Endothelial cell of hepatic sinusoid (primary cell): ENCODE measurements at regions not wholly inside any gene's neighbourhood (a gene's known extent, or its start where the extent isn't known, plus 50 kb on each side); places are given as distances from the start of the nearest gene placed in this dataset.
"Not testable (repeated sequence)": the region's sequence is repeated elsewhere in the genome, so short reads cannot be mapped to it uniquely, and the experiment has no call there.

ENCODE experiments used
- in situ Hi-C: cut with HindIII; loops from 2 replicates; pipeline ENCODE4 v1.10.0; 2017; ENCODE audit warnings: low sequenced_read_pairs

DNA sequence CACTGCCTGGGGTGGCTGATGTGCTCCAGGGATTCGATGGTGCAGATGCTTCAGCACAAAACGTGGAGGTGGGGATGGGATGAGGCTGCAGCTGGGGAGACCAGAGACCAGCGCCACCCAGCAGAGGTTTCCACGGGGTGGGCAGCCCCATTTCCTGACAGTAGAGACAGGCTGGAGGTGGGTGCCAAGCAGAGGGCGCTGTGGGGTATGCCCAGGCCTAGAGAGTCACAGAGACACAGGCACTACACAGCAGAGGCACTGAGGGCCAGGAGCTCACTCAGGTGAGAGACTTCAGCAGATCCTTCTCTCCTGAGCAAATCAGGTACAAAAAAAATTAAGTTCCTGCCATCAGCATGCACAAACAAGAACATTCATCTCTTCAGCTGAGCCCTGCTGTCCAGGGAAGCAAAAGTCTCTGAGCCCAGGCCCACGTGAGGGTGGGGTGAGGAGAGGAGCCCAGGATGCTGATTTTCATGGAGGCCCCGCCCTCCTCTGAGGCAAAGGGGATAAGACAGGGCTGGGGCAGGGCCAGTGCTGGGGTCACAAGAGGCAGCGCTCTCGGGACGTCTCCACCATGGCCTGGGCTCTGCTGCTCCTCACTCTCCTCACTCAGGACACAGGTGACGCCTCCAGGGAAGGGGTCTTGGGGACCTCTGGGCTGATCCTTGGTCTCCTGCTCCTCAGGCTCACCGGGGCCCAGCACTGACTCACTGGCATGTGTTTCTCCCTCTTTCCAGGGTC is 53.1 kb downstream of the GGTLC2 start:
- in situ Hi-C loops: no loop called here

DNA sequence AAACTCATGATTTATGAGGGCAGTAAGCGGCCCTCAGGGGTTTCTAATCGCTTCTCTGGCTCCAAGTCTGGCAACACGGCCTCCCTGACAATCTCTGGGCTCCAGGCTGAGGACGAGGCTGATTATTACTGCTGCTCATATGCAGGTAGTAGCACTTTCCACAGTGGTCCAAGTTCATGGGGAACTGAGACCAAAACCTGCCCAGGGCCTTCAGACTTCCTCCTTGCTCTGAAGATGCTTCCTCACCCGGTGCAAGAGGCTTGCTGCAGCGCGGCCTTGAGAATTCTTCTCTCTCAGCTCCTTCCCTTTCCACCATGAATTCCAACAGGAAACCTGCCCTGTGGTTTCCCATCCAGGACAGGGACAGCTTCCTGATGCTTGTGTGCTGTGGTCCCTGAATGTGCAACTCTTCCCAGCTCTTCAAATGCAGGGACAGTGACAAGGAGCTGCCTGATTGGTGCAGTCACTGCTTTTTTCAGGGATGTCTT is 53.9 kb downstream of the GGTLC2 start:
- in situ Hi-C loops: no loop called here

DNA sequence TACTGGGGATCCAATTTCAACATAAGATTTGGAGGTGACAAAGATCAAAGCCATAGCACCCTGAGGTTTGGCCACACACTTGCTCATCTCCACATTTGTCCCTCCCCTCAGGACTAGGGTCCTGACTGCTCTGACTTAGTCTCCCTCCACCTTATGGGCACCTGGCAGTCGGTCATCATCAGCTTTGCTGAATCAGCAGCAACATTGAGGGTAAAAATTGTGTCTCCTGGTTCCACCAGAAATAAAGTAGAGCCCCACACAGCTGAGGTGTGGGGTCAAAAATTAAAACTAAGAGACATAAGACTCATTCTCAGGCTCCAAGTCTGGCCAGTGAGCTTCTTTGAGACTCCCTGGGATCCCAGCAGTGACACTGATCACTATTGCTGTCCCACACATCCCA is 56.2 kb downstream of the GGTLC2 start:
- in situ Hi-C loops: no loop called here

DNA sequence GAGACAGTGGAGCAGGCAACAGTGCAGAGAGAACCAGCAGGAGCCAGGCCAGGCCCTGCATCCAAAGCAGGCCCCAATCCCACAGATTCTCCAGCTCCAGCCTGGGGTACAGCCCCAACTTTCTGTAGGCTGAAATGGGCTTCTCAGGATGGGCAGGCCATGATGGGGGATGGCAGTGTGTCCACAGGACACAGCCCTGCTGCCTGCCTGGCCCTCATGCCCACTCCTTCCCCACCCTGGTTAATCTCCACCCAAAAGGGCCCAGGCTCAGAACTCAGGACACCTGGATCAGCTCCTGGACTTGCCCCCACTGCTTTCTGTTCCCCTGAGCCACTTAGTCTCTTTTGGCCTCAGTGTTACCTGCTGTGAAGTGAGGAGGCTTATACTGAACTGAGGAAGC is 57.1 kb downstream of the GGTLC2 start:
- in situ Hi-C loops: not testable (repeated sequence)

DNA sequence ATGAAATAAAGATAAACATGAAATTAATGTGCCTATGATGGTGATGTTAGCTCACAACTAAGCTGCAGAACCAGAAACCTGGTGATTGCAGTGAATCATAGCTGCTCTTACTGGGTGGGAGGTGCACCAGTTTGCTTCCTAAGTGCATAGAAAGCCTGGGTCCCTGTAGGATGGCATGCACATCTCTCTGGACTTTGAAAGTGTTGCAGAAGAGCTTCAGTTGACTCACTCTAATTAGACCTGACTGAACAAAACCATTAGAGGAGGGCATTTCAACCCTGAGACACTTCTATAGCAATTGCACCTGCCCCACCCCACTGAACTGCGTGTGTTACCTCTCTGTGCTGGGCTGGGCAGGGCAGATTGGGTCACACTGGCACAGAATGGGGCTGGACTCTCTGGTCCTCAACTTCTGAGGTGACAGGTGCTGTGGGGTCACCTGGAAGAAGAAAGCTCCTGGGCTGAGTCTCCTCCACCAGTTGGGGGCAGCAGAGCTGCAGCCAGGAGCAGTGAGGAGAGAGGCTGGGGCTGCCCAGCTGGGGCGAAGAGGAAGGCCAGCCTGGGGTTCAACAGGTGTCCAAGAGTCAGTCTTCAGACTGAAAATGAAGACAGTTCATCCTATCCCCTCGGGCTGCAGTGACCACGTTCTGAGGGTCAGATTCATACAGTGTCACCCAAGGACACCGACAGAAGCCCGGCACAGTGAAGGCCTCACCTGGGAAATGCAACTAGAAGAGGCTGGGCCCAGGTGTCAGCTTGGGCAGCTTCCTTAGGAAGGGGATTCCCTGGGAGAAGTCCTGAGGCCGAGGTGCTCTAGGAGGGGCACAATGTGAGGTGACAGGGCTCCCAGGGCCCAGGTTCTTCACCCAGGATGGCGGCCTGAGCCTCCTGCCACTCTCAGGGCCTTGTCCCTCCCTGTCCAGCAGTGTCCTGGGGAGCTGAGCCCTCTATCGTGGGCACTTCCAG is 58.1 kb downstream of the GGTLC2 start:
- in situ Hi-C loops: no loop called here

DNA sequence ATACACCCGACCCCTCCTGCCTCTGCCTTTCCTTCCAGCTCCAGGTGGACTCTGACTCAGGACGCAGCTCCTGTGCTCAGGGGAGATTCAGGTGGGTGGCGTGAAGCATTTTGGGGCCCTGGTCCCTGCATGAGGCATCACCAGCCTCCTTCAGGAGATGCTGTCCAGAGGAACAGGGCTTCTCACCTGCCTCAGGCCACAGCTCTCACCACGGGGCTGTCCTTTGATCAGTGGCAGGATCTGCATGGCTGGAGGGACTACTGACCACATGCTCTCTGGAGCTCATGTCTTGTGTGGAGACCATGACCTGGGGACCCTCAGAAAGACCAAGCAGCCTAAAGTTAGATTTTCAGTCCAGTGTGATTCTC is 58.8 kb downstream of the GGTLC2 start:
- in situ Hi-C loops: no loop called here

DNA sequence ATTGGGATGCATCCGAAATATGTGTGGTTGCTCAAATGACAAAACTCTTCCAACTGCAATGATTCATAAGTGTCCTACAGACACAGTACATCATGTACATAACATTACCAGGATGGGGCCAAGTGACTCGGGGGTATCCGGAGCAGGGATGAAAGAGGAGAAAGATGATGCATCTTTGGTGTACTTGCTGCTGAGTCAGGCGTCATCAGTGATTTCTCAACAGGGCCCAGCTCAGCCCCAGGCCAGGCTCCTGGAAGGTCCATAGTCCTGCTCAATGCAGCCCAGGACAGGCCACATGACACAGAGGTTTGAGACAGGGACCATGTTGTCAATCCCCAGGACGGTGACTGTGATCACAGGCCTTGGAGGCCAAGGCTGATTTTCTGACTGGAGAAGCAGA is 59.3 kb downstream of the GGTLC2 start:
- in situ Hi-C loops: no loop called here

DNA sequence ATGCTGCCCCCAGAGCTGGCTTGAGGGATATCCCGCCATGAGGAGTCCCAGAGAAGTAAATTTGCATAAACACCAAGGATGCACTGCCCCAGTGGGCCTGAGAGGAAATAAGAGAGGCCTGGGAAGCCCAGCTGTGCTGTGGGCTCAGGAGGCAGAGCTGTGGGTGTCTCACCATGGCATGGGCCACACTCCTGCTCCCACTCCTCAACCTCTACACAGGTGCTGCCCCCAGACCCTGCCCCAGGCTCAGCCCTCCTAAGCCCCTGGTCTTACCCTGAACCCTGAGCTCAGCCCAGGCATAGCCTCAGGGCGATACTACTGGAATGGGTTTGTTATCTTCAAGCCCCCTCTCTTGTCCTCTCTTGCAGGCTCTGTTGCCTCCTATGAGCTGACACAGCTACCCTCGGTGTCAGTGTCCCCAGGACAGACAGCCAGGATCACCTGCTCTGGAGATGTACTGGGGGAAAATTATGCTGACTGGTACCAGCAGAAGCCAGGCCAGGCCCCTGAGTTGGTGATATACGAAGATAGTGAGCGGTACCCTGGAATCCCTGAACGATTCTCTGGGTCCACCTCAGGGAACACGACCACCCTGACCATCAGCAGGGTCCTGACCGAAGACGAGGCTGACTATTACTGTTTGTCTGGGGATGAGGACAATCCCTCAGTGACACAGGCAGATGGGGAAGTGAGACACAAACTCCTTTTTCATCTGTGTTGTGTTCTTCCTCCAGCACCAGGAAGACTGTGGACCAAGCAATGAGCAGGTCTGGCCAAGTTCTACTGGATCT is 59.9 kb downstream of the GGTLC2 start:
- in situ Hi-C loops: no loop called here

DNA sequence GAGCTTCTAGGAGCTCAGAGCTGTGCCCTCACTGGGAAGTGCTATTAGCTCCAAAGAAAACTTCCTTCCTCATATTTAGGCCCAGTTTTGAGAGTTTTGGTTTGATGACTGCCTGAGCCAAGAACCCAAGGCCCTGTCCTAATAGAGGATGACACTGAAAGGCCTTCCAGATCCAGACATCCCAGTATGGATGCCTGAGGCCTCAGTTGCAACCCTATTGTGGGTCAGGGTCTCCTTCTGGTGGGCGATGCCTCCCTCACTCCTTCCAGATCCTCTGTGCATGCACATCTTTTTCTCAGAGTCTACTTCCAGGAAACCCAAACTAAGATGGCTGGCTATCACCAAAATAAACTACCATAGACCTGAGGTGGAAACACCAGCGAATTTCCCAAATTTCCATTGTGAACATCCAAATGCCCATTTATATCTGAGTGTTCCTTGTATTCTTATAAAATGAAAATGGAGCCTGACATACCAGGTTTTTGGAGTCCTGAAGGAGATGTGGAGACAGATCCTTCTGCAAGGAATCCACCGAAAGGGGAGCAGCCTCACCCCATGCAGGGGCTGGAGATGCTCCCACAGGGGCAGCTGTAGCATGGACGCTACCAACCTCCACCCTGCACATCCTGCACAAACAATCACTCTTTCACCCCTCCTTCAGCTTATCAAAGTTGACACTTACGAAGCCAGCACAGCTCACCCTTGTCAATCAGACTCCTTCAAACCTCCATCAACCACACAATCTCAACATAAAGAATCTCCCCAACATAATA is 61.1 kb downstream of the GGTLC2 start:
- in situ Hi-C loops: no loop called here

DNA sequence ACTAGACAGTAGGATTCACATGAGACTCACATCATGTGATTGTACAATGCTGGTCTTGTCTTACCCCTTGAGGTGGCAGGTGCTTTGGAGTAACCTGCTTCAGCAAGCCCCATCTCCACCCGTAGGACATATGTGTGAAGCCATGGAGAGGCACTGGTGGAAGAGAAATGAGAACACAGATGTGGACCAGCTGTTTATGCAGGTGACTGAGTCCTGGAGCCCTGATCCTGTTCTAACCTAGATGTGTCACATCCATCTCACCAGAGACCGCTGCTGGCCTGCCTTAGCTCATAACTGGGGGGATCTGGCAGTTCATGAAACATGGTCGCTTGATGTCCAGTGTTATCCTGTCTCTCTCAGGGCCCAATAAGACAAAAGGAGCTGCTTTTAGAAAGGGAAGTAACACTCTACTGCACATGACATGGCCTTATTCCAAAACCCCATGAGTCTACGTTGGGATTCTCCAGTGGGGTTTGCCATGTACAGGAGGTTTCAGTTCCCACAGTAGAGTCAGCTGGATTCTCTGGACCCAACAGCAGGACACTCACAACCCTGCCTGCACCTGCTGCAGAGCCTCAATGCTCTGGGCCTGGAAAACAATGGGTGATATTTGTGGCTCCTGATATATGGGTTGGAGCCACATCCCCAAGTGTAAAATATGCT is 62.0 kb downstream of the GGTLC2 start:
- in situ Hi-C loops: no loop called here

DNA sequence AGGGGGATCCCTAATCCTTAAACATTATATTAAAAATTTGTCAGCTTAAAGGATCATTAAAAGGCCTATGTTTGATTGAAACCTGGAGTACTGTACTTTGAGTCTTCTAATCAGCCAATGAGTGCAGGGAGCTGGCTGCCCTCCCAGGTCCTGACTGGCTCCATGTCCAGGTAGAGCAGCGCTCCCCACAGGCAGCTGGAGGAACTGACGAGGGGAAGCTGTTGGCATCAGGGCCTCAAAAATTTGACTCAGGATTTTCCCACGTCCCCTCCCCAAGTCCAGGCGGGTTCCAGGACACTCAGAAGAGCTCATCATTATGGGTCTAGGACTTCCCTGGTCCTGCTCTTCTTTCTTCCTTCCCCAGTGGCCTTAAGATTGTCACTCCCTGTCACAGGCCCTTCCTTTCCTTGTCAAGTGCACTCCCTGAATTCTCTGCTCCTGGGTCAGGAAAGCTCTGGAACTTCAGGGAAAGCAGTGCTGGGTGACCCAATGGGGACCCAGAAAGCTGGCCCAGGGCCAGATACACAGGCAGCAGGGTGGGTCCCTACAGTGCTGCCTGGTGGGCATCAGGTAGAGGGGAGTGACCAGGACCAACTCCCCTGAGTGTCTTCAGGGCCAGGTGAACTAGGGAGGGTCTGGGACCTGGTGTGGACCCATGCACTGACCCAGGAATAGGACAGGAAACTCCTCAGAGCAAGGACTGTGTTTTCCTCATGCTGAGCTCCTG is 65.5 kb downstream of the GGTLC2 start:
- in situ Hi-C loops: no loop called here

DNA sequence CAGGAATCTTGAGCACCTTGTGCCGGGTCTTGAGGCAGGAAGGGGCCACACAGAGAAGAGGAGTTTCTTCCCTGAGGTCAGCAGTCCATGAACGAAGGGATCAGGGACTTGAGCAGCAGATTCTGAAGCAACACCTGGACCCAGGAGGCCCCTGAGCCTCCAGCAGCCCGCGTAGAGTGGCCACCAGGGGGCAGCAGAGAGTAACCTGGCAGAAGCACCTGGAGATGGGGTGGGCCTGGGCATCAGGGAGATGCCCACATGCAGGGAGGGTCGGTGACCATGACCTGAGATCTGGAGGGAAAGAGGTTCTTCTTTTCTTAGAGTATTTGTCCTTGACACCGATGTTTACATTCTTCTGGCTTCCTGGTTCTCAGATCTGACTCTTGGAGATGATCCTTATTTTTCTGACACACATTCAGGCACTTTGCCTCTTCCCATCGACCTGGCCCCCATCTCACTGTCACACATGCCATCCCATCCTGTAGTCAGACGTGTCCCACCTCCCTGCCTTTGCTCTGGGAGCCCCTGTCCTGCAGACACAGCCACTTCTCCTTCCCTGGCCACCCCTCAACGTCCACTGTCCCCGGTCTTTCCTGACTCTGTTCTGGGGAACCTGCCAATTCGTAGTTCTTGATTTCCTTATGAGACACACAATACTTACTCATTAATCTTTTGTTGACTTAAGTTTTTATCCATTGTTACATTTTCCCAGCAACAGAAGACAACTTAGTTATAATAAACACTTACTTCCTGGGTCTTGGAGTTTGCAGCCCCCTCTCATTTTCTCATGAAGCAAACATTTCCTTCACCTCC is 66.5 kb downstream of the GGTLC2 start:
- in situ Hi-C loops: no loop called here

DNA sequence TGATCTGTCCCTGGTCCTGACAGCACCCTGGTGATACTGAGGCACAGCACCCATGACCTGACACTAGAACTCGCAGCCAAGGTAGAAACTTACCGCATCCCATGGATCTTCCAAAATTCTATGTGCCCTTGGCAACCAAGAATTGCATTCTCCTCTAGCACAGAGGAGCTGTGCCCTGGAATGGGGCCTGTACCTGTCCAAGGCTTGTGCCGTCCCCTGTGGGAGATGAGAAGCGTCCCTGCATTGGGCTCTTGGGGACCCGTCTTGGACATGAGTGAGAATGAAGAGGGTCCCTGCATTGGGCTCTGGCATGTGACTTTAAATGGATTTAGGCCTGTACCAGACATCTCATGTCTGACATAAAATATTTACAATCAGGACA is 67.1 kb downstream of the GGTLC2 start:
- in situ Hi-C loops: no loop called here

DNA sequence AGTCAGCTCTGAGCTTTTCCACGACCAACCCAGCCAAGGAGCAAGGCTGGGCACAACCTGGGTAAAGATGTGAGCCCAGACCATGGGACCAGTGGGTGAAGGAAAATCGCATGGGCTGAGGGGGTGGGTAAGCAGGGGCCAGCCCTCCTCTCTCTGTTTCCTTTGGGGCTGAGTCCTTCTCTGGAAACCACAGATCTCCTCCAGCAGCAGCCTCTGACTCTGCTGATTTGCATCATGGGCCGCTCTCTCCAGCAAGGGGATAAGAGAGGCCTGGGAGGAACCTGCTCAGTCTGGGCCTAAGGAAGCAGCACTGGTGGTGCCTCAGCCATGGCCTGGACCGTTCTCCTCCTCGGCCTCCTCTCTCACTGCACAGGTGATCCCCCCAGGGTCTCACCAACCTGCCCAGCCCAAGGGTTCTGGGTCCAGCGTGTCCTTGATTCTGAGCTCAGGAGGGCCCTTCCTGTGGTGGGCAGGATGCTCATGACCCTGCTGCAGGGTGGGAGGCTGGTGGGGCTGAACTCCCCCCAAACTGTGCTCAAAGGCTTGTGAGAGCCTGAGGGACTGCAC is 67.8 kb downstream of the GGTLC2 start:
- in situ Hi-C loops: no loop called here

DNA sequence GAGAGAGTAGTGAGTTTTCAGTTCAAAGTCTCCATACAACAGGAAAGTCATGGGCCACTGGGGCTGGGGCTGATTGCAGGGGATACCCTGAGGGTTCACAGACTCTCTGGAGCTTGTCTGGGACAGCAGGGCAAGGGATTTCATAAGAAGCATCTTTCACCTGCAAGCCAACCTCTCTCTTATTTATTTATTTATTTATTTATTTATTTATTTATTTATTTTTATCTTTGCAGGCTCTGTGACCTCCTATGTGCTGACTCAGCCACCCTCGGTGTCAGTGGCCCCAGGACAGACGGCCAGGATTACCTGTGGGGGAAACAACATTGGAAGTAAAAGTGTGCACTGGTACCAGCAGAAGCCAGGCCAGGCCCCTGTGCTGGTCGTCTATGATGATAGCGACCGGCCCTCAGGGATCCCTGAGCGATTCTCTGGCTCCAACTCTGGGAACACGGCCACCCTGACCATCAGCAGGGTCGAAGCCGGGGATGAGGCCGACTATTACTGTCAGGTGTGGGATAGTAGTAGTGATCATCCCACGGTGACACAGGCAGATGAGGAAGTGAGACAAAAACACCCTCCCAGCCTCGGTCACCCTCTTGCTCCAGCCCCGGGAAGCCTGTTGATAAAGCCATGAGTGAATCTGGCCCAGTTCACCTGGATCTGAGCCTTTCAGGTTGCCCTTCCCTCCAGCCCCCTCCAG is 68.4 kb downstream of the GGTLC2 start:
- in situ Hi-C loops: no loop called here

DNA sequence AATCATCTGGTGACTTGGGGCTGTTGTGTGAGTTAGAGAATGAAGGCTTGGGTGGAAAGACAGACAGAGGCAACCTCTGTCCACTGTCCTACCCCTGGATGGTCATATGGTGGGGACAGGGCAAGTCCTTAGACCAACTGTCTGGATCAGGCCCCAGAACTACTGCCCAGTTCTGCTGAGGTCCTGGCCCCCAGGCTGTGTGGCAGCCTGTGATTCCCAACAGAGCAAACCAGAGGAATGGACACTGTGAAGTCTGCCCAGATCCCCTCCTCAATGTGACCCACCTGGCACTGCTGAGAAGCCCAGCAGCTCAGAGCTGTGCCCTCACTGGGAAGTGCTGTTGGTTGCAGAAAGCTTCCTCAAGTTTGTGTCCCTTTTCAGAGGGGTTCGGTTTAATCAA is 69.0 kb downstream of the GGTLC2 start:
- in situ Hi-C loops: no loop called here

DNA sequence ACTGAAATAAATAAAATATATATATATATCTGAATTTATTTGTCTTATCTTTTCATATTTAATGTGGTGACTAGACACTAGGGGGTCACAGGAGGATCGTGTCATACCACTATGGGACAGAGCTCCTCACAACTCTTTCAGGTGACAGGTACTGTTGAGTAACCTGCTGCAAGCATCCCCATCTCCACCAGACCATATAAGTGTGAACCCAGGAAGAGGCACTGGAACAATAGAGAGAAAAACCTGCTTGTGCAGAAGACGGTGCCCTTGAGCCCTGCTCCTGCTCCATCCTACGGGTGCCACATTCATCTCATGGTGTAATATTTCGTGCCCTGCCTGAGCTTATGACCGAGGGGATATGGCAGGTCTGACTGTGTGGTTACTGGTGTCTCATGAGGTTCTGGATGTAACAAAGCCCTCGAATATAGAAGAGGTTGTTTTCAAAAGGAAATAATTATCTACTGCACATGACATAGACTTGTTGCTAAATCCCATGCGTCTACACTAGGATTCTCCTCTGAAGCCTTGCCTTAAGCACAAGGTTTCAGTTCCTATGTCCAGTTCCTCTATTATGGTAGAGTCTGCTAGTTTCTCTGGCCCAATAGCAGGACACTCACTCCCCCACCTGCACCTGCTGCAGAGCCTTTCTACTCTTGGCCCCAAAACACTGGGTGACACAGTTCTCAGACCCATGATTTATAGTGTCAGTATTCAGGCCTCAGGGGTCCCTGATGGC is 70.4 kb downstream of the GGTLC2 start:
- in situ Hi-C loops: no loop called here
